DMS 273 treated with DMSO at 0.1 percent for 48 hours (cell line): ENCODE measurements at regions not wholly inside any gene's neighbourhood (a gene's known extent, or its start where the extent isn't known, plus 50 kb on each side); places are given as distances from the start of the nearest gene placed in this dataset.
A peak's percentile ranks its signal among the peaks of the same experiment; 100 is the strongest.

Experiments used
- DNase-seq: peaks from one replicate; lab custom pipeline; 2025; lab: John Stamatoyannopoulos, UW

DNA sequence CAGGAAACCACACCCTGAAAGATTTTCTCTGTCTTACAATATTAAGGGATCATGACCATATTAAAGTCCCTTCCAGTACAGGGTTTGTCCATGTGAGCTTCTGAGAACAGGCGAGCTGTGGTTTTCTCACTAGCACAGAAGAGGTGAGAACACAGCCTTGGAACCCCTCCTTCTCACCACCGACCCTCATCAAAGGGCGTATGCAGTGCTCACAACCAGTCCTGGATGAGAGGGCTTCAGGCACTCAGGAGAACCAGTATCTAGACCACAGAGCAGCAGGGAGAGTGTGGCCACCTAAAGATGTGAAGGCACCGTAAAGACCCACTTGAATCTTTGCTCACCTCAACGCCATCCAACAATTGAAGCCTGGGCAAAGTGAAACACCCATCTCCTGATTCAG is 397.0 kb downstream of the ETS1 start:
- DNase-seq = no peak

DNA sequence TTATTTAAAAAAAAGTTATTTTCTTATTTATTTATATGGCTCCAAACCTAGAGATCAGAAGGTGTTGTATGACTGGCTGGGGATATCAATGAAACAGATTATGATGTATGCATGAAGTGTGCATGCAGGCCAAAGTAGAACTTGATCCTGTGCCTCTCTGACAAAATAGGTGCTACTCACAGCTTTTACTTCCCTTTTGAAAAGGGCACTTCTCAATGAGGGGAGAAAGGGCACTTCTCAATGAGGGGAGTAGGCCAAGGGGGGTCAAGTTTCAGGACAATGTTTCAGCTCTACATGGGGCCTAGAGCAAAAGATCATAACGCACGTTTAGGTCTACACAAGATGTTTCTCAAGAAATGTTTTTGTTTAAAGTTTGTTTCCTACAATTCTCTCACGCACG is 397.5 kb downstream of the ETS1 start:
- DNase-seq = no peak

DNA sequence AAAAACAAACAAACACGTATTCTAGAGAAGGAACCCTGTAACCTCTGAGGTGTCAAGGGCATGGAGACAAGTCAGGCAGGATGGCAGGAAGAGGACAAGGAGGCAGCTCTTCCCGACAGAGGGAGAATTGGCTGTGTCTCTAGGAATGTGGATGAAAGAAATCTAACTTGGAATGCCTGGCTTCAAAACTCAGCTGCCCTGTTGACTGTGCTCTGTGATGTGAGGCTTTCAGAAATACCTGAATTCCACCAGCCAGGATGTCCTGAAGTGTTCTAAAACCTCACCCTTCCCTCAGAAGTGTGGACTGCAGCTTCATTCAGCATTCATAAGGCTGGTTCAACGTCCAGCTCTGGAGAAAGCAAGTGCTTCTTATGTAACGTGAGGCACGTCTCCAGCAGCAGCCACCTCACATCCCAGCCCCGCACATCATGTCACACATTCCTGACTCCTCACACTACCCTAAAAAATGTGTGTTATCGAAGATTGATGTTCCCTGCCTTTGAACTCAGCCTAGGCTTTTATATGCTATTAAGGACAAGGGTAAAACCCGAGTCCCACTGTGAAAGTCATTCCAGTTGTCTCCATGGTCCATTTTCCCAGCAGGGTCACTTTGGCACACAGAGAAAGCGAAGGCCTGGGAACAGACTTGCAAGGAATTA is 398.9 kb downstream of the ETS1 start:
- no peak for DNase-seq

DNA sequence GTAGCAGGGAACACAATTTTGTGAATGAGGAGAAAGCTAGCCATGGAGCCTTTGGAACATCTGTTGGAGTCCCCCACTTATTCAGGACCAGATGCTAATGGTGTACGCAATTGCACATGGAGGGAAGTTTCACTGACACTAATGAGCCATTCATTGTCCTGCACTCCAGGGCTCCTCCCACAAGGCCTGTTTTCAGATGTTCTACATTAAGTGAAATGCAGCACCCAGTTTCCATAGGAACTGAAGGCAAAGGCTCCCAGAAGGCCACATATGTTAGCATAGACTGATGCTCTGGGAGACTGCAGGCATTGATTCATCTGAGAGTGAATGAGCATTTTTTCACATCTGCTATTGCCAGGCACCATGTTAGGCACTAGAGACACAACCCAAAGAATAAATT is 399.5 kb downstream of the ETS1 start:
- peak; percentile 58 for DNase-seq

DNA sequence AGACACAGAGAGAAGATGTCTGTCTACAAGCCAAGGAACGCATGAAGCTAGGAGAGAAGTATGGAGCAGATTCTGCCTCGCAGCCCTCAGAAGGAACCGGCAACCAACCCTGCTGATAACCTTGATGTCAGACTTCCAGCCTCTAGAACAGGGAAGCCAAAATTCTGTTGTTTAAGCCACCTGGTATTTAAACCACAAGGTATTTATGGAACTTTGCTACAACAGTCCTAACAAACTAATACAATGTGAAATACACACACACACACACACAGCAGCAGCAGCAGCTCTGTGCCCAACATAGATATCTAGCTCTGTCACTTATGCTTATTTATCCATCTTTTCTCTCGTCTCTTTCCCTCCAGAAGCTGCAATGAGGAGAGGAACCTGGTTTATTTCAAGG is 400.0 kb downstream of the ETS1 start:
- DNase-seq = no peak

DNA sequence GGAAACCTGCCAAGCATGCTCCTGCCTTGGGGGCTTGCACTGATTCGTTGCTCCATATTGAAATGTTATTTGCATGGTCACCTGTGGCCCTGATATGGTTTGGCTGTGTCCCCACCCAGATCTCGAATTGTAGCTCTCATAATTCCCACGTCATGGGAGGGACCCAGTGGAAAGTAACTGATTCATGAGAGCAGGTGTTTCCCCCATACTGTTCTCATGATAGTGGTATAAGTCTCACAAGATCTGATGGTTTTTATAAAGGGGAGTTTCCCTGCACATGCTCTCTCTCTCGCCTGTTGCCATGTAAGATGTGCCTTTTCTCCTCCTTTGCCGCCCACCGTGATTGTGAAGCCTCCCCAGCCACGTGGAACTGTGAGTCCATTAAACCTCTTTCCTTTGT is 402.4 kb downstream of the ETS1 start:
- no peak for DNase-seq

DNA sequence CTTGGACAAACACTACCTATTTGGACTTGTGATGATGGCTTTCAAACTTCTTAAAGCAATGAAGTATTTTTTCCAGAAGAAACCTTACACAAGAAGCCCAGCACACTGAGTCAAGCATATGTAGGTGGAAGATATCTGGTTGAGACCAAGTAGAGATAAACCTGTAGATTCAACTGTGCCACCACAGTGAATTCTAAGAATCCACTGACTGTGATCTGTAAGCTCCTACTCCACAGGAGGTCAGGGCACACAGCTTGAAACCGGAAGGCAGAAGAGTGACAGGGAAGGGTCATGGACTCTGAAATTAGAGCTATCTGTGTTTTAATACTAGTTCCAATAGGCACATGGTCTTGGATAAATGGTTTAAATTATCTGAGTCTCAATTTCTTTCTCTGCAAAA is 404.5 kb downstream of the ETS1 start:
- DNase-seq = no peak

DNA sequence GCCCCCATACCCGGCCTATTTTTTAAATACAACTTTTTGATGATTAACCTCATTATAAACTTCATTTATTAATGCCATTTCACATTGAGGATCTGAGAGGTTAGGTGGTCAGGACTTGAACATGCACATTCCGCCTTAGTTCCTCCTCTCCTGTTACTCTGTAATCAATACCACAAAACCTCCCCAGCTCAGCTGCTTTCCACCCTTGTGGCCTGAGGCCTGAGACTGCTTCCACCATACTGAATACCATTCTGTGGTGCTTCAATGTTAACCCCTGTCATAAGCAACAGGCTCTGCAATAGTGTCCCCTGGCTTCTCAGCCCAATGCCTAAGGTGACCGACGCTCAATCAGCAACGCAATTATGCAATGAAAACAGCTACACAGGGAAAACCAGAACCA is 405.4 kb downstream of the ETS1 start:
- no peak for DNase-seq

DNA sequence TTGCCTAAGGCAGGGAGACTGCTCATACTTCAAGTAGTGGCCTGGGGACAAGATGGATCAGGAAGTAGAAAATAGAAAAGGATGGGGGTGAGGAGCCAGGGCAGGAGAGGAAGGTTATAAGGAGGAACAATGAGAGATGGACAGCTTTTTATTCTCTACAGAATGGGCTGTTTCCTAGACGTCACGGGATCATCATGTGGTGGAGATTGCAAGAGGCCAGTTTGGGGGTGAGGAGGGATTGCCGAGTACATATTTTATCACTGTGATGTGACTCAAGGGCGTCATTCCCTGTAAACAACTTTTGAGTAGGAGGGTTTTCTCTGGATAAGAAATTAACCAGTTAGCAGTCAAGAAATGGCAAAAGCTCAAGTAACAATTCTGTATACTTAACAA is 406.3 kb downstream of the ETS1 start:
- DNase-seq = no peak

DNA sequence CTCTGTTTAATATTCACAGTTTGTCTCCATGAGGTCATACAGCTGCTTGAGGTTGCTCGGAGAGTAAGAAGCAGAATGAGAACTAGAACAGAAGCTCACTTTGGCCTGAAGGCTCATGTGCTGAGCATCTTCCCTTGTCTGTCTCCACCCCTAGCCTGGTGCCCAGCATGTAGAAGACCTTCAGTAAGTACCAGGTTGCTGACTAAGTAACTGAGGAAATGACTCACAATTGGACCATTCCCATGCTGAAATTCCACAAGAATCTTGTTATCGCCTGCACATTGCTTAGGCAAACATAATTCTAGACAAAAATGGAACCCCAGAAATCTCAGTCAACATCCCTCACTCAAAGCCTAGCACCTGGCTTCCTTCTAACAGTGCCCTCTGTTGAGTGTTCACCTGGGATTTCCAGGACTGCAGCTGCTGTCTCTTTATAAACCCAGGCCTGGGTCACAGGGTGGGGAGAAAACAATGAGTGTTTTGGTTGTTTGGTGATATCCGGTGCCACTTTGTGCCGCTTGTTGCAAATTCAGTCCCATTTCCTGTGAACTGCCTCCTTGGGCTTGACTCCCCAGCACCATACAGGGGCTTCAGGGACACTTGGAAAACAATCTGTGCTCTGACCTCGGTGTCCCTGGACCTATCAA is 406.8 kb downstream of the ETS1 start:
- DNase-seq = no peak

DNA sequence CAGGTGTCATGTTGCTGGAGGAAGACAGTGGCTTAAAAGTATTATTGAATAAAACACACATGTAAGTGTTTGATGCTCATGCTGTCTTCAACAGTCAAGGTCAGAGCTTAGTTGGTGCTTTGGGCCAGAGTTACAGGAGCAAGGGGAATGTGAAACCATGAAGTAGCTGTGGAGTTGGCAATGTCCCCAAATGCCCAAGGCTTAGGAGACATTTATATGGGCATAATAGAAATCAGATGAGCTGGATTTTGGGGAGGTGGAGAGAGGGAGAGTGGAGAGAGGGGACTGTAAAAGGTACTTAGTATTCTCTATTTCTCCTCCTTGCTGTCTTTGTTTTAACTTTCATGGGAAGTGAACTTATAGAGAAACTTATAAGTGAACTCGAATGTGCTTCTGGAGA is 407.8 kb downstream of the ETS1 start:
- DNase-seq = no peak

DNA sequence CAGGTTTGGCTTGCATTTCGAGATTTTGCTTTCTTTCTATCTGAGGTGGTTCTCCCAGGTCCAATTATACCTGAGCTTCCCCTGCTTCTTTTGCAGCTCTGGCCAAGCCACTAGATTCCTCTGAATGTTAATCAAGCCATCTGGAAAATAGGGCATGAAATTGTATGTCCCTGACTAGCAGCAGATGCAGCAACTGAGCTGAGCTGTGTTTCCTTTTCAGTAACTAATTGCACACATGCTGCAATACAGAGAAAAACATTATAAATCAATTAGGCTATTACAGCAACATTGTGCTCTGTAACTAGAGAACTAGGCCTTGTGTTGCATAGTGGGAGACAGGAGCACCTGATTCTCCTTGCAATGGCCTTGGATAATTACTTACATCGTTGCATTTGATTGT is 408.3 kb downstream of the ETS1 start:
- DNase-seq = peak; percentile 37

DNA sequence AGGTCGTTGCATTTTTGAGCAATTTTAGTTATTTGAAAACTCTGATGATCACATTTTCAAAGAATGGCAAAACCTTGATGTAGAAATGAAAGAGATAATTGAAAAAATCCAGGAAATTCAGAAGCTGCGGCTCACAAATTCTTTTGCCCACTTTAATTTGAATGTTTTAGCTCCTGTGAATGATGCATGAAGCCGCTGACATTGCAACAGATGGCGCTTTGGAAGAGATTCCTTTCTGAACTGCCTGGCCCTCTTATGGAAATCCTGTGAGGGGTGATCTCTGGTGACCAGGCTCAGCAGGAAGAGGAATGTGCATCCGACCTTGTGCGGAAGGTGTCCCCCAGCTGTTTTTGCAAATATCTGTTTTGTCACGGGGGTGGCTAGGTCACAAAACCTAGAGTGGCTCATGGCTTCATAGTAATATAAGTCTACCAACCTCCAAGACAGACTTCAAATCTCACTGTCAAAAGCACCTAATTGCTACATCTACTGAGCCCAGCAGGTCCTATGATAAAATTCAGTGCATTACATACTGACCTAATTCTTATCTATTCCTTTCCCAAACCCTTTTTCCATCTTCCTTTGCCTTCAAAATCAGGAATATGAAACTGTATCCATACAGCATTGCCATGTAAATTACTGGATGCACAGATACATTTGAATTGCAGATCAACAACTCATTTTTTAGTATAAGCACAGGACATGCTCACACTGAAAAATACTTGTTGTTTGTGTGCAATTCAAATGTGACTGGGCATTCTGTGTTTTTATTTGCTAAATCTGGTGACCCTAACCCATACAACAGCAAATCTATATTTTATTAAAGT is 412.7 kb downstream of the ETS1 start:
- no peak for DNase-seq

DNA sequence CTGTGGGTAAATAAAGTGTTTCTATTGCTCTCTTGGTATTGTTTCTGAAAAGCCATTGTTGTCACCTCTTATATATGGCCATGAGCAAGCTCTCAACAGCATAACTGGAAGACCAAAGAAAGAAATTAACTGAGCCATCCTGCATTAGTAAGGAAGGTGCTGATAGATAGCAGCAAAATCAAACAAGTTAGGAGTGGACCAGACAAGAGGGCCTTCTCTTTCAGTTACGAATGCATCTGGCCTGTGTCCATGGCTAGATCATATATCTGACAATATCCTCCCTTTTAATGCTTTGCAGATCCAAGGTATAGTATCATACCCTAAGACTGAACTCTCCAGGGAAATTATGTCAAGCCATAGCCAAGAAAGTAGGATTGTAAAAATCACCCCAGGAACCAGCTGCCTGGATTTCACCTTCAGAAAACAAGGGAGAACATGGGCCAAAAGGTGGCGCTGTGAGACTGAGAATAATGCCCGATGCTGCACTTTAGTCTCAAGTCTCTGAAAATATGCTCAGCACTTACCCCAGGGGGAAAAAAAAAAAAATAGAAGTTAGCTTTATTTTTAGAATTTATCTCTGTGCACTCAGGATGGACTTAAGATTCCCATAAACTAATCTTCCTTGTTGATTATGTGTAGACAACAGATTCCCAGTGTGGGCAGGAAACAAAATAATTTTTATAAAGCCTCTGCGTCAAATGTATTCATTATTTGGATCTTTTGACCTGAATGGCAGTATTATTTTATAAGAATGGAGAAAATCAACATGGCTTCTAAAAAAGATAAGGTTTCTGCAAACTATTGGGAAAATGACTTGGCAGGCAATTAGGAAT is 415.1 kb downstream of the ETS1 start:
- DNase-seq = peak; percentile 27

DNA sequence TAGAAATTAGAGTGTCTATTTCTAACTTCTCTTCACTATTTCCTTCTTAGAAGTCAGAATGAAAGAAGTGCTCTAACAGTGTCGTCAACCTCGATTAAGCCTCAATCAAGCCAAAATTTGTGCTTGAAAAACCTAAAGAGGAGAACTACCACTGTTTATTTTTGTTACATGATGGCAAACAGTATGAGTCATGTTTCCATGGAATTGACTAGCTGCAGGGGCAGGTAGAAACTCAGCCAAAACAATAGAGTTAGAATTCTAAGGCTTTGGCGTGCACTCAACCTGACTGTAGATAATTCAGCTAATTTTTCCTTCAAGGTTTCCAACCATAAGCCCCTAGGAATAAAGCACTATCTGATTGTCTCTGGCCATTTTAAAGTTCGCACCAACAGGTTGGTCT is 415.9 kb downstream of the ETS1 start:
- no peak for DNase-seq

DNA sequence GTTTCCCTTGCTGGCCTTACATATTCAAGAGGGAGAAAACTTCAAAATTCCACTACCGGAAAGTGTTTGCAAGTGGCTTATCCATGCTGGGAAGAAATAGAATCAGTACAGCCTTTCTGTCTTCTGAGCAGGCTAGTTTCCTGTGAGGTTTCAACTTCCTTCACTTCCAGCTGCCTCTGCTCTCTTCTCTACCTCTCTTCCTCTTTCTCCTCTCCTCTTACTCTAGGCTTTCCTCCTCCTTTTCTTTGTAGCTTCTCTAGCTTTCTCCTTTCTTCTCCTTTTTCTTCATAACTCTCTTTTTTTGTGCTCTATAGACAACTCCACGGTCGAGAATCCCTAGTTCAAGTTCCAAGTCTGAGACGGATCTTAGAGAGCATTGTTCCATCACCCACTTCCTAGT is 421.8 kb downstream of the ETS1 start:
- DNase-seq = no peak

DNA sequence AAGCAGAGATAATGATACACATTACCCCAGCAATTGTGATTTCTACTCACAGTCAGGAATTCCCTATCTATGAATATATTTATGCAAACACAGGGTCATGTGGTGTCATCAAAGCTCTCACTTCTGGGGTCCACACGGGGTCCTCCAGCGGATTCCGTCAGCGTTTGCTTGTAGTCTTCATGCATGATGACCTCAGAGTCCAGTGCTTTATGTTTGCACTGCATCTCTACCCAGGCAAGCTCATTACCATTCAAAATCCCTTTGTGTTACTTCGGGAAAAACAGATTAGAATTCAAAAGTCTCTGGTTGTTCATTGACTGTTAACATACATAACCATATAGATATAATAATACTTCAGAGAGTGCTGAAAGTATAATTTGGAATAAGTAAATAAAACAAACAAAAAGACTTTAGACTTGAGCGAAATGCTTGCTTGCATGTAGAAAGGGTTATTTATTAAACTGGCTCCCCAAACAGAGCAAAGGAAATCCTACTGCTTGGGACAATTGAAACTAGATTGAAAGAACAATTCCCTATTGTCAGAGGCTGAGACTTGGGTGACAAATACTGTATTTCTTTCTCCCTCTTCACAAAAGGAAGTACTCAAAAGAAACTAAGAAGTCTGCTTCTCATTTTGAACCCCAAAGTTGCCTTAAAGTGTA is 423.1 kb downstream of the ETS1 start:
- DNase-seq = no peak

DNA sequence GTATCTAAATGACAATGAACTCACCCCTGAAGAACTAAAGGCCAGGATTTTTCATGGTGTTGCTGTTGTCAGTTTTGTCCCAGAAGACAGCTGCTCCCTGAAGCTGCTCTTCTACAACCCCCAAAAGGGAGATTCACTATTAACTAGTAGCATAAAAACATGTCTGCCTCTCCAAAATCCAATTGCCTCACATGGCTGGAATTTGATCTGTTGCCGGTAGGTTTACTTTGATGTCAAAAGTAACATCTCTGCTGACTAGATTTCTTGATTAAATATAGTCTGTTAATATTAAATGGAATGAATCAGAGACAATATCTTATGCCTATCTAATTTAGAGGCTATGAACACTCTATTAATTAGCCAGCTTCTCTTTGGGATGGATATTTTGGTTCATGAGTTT is 425.4 kb downstream of the ETS1 start:
- no peak for DNase-seq

DNA sequence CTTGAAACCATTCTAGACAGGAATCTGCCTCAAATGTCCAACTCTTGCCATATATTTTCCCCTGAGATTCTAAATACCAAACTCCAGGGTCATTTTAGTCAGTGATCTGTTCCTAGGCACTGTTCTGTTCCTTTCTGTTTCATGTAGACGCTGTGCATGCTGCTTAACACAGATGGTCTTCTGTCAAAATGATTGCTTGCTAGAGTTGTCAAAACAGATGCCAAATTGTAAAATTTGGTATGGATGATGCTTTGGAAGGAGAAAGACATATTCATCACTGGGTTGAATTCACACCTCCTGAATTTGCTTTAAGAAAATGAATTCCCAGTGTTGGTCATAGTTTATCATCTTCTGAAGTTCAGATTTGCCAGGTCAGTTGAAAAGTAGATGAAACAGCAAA is 425.9 kb downstream of the ETS1 start:
- DNase-seq = no peak

DNA sequence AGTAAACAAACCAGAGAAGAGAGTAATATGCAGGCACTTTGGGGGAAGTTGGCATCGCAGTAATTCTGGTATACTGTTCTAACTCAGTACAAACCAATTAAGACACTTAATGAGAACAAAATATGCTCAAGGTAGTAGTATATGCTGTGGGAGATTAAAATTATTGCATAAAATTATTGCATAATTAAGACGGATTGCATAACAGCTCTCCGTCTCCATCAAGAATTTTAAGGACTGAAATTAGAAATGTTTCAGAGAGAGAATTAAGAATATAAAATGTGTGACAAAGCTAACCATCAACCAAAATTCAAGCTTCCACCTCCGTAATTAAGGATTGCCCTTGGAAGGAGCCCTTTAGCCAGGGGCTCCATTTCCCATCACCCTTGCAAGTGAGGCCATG is 428.5 kb downstream of the ETS1 start:
- DNase-seq = no peak

DNA sequence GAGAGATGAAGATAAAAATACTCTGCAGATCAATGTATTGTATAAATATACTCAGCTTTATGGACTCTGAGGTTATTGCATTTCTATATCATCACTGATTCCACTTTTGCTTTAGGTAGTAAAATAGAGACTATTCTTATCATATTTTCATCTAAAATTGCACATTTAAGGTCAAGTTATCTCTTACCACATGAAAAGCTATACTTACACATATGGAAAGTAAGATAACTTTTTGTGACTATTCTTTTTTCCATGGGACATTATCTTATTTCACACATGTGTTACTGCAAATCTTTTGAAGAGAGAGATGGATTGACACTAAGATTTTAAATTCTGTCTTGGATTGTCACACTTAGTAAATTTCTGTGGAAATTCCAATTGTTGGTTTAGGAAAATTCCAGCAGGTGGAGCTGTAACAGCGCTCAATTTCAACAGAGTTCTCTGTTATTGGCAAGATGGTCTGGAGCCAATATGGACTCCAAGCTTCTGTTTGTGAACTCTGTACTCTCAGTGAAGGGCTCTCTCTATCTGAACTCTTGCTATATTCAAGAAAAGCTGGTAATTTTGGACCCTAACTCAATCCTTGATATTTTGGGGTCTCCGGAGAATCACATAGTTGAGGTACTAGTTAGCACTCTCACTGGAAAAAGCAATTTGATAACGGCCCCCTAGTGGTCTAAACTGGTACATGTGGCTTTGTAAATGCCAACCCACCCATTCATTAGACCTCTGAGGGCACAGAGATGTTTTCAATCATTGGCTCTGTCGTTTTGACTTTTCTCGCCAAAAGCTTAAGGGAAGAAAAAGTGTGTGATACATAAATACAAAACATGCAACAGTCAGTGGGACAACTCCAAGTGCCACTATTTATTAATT is 429.7 kb downstream of the ETS1 start:
- peak; percentile 41 for DNase-seq
